Endometrial microvascular endothelial cells (primary cell): ENCODE measurements at regions not wholly inside any gene's neighbourhood (a gene's known extent, or its start where the extent isn't known, plus 50 kb on each side); places are given as distances from the start of the nearest gene placed in this dataset.

Experiments
- in situ Hi-C: cut with HindIII; loops from 2 replicates; pipeline ENCODE4 v1.10.0; 2017; ENCODE audit warnings: low sequenced_read_pairs, low pct_unique_long_range_greater_than_20kb; ENCODE audit errors: inconsistent ontology term

- in situ Hi-C loops, result no loop called here
These were observed 163.6 kb upstream of the BMP4 start for GRCh38 chr14:54120260-54120659.

GRCh38 chr14:54121466-54122027 lies 164.9 kb upstream of the BMP4 start:
- in situ Hi-C loops, result no loop called here

- in situ Hi-C loops, result no loop called here
These were observed 167.2 kb upstream of the BMP4 start for GRCh38 chr14:54123841-54124240.

DNA sequence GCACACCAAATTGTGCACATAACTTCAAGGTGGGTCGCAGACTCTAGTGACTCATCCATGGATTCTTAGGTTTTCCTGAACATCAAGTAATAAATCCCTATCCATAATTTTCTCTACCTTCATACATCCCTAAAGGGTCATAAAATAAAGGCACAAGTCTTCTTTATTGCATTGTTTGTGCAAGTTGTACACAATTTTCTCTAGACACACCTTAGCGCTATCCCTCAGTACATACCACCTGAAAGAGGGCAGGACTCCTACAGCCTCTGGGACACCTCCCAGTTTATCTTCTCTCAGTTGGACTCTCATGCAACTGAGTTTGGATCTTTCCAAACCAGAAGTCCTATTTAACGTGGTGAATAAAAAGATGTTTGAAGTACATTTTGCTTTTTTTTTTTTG lies 168.5 kb upstream of the BMP4 start:
- in situ Hi-C loops, result no loop called here

DNA sequence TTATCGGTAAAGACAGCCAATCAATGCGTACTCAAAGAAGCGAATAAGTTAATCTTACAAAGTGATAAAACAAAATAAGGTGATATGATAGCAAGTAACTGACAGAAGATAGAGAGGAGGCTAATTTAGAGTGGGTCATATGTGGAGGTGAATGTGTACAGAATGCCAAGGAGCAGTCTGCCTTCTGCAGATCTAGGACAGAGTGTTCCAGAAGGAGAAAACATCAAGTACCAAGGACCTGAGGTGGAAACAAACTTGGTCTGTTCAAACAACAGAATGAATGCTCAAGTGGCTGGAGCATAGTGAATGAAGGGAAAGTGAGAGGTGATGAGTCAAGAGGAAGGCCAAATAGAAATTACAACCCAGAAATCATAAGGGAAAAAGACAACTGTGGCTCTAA lies 170.3 kb upstream of the BMP4 start:
- in situ Hi-C loops, result no loop called here

GRCh38 chr14:54127526-54127925 lies 170.9 kb upstream of the BMP4 start:
- in situ Hi-C loops, result no loop called here

DNA sequence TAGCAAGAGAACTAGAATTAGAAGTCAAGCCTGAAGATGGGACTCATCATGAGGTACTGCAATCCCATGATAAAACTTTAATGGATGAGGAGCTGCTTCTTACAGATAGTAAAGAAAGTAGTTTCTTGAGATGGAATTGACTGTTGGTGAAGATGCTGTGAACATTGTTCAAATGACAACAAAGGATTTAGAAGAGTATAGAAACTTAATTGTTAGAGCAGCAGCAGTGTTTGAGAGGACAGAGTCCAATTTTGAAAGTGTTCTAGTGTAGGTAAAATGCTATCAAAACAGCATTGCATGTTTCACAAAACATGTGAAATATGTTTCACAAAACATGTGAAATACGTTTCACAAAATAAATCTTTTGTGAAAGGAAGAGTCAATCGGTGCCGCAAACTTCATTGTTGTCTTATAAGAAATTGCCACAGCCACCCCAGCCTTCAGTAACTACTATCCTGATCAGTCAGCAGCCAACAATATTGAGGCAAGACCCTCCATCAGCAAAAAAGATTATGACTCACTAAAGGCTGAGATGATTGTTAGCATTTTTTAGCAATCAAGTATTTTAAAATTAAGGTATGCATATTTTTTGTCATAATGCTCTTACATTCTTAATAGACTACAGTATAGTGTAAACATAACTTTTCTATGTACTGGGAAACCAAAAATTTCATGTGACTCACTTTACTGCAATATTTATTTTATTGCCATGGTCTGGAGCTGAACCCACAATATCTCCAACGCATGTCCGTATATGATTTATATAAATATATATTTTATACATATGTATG lies 173.4 kb upstream of the BMP4 start:
- in situ Hi-C loops, result no loop called here

GRCh38 chr14:54132496-54132895 lies 175.9 kb upstream of the BMP4 start:
- in situ Hi-C loops, result no loop called here

- in situ Hi-C loops, result no loop called here
These were observed 177.3 kb upstream of the BMP4 start for GRCh38 chr14:54133896-54134295.

GRCh38 chr14:54135804-54136280 lies 179.2 kb upstream of the BMP4 start:
- in situ Hi-C loops, result no loop called here

DNA sequence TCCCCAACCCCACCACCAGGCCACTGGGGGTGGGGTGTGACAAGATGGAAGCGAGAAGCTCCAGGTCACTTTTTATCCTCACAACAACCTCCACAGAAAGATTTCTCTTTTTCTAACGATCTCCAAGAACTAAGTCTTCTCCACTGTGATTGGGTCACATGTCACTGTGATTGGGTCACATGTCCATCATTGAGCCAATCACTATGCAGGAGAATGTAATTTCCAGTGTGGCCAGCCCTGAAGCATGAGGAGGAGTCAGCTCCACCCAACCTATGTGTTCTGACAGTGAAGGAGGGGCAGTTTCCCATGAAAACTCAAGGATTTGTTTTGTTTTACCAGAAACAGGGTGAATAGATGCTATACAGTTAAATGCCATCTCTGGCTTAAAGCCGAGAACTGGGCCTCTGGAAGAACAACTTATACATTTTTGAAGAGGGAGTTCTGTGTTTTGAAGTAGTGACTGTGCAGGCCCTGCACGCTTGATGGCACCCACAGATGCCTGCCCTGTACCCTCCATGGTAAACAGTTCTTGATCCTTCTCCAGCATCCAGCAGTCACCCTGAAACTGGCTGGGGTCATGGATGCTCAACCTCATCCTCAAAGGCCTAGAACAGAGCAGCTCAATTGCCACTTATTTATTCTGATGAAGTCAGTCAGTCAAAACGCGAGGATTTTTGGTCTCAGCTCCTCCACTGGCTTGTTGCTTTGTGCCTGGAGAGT lies 180.4 kb upstream of the BMP4 start:
- in situ Hi-C loops, result no loop called here

- in situ Hi-C loops, result no loop called here
These were observed 181.0 kb upstream of the BMP4 start for GRCh38 chr14:54137614-54137961.

GRCh38 chr14:54138024-54138353 lies 181.4 kb upstream of the BMP4 start:
- in situ Hi-C loops, result no loop called here

- in situ Hi-C loops, result no loop called here
These were observed 181.9 kb upstream of the BMP4 start for GRCh38 chr14:54138354-54139038.

- in situ Hi-C loops, result no loop called here
These were observed 183.9 kb upstream of the BMP4 start for GRCh38 chr14:54140551-54140950.

GRCh38 chr14:54146601-54147000 lies 190.0 kb upstream of the BMP4 start:
- in situ Hi-C loops, result no loop called here

GRCh38 chr14:54147282-54147681 lies 190.7 kb upstream of the BMP4 start:
- in situ Hi-C loops, result no loop called here

DNA sequence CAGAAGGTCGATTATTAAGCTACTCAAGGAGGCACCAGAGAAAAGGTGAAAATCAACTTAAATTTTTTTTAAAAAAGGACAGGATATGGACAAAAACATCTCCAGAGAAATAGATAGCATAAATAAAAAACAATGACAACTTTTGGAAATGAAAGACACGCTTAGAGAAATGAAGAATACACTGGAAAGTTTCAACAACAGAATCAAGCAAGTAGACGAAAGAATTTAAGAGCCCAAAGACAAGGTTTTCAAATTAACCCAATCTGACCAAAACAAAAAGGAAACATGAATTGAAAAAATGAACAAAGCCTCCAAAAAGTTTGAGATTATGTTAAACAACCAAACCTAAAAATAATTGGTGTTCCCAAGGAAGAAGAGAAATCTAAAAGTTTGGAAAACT lies 191.1 kb upstream of the BMP4 start:
- in situ Hi-C loops, result no loop called here

GRCh38 chr14:54148251-54148650 lies 191.6 kb upstream of the BMP4 start:
- in situ Hi-C loops, result no loop called here

- in situ Hi-C loops, result no loop called here
These were observed 195.7 kb upstream of the BMP4 start for GRCh38 chr14:54152351-54152750.
